ENCODE measurements at regions not wholly inside any gene's neighbourhood (a gene's known extent, or its start where the extent isn't known, plus 50 kb on each side); places are given as distances from the start of the nearest gene placed in this dataset.

- TF ChIP-seq CTCF (IDR thresholded peaks at IDR 0.05) (no peak), POLR2A (IDR thresholded peaks at IDR 0.05) (no peak)
Measured at GRCh38 chr3:63132461-63133250, 145.5 kb upstream of the SYNPR start.
